OCI-LY7 (cell line): ENCODE measurements at regions not wholly inside any gene's neighbourhood (a gene's known extent, or its start where the extent isn't known, plus 50 kb on each side); places are given as distances from the start of the nearest gene placed in this dataset.

Experiments used
- BruUV-seq: library from RNA; stranded (reverse); fragments of 400-500 nt; replicated peaks from 2 replicates; lab custom pipeline; 2021; lab: Mats Ljungman, UMichigan
- CTCF ChIA-PET: fragments of 300-600 bp; sonication (Branson Sonifier 250); formaldehyde crosslinking; loops from one replicate; lab custom pipeline; 2022; ENCODE audit warnings: antibody characterized with exemption; ENCODE audit not compliant: unreplicated experiment; lab: Charles Lee
- POLR2A ChIA-PET: fragments of 300-600 bp; sonication (Branson Sonifier 250); formaldehyde crosslinking; loops from one replicate; lab custom pipeline; 2022; ENCODE audit warnings: antibody characterized with exemption; lab: Charles Lee
- DNase-seq: peaks from one replicate; pipeline ENCODE4 v3.0.0-alpha.2; 2015; ENCODE audit warnings: low spot score
- H2AFZ ChIP-seq: fragments of 200-600 bp; sonication (generic), shearing (Covaris generic); 2 replicates; pipeline ENCODE4 v1.6.1; 2014; ENCODE audit warnings: mild to moderate bottlenecking, antibody characterized with exemption, low read length, moderate library complexity
- H3K27ac ChIP-seq: fragments of 200-600 bp; sonication (generic); 2 replicates; pipeline ENCODE4 v1.5.1; 2014; ENCODE audit warnings: mixed run types, low read depth, mild to moderate bottlenecking, moderate library complexity, low read length, inconsistent platforms; ENCODE audit not compliant: poor library complexity, severe bottlenecking
- H3K36me3 ChIP-seq: fragments of 200-600 bp; sonication (generic); 2 replicates; pipeline ENCODE4 v1.6.1; 2014; ENCODE audit warnings: mild to moderate bottlenecking, antibody characterized with exemption, low read length, moderate library complexity, mixed read lengths; ENCODE audit not compliant: insufficient read depth
- H3K4me1 ChIP-seq: fragments of 200-600 bp; sonication (generic); 2 replicates; pipeline ENCODE4 v1.5.1; 2014; ENCODE audit warnings: mild to moderate bottlenecking, low read length; ENCODE audit not compliant: insufficient read depth, poor library complexity, severe bottlenecking
- H3K4me2 ChIP-seq: fragments of 200-600 bp; sonication (generic); 2 replicates; pipeline ENCODE4 v1.6.1; 2014; ENCODE audit warnings: mild to moderate bottlenecking, low read length
- H3K4me3 ChIP-seq: fragments of 200-600 bp; sonication (generic); 2 replicates; pipeline ENCODE4 v1.5.1; 2014; ENCODE audit warnings: mild to moderate bottlenecking, low read depth, low read length; ENCODE audit not compliant: poor library complexity, severe bottlenecking
- H3K79me2 ChIP-seq: fragments of 200-600 bp; sonication (generic); 2 replicates; pipeline ENCODE4 v1.6.1; 2016; ENCODE audit warnings: low read depth, mild to moderate bottlenecking, low read length, moderate library complexity, mixed read lengths; ENCODE audit not compliant: insufficient read depth
- H3K9me2 ChIP-seq: fragments of 200-600 bp; sonication (generic); 2 replicates; pipeline ENCODE4 v1.6.1; 2016; ENCODE audit warnings: mild to moderate bottlenecking, low read length, mixed read lengths; ENCODE audit not compliant: insufficient read depth
- H3K9me3 ChIP-seq: fragments of 200-600 bp; sonication (generic); 2 replicates; pipeline ENCODE4 v1.6.1; 2014; ENCODE audit warnings: mild to moderate bottlenecking, mixed run types, low read length, mixed read lengths
- H4K20me1 ChIP-seq: fragments of 200-600 bp; sonication (generic); 2 replicates; pipeline ENCODE4 v1.6.1; 2014; ENCODE audit warnings: mild to moderate bottlenecking, antibody characterized with exemption, low read length, moderate library complexity, mixed read lengths; ENCODE audit not compliant: insufficient read depth
- EZH2phosphoT487 ChIP-seq: fragments of 200-600 bp; sonication (generic); IDR thresholded peaks from 2 replicates; pipeline ENCODE4 v1.6.1; 2018; ENCODE audit warnings: low read depth, borderline replicate concordance, mild to moderate bottlenecking, mixed run types, antibody characterized with exemption, low read length, moderate library complexity, mixed read lengths
- intact Hi-C: fragments of 100-400 bp; cut with micrococcal nuclease; formaldehyde crosslinking; loops from one replicate; pipeline ENCODE4 v1.10.0; 2022; ENCODE audit not compliant: unreplicated experiment
- TF ChIP-seq, protein P1 (sequence below): fragments of 200-600 bp; sonication (generic); conservative IDR thresholded peaks from 2 replicates; pipeline ENCODE4 v1.5.1; 2014; ENCODE audit warnings: mild to moderate bottlenecking, antibody characterized with exemption, low read length, moderate library complexity, mixed read lengths

DNA sequence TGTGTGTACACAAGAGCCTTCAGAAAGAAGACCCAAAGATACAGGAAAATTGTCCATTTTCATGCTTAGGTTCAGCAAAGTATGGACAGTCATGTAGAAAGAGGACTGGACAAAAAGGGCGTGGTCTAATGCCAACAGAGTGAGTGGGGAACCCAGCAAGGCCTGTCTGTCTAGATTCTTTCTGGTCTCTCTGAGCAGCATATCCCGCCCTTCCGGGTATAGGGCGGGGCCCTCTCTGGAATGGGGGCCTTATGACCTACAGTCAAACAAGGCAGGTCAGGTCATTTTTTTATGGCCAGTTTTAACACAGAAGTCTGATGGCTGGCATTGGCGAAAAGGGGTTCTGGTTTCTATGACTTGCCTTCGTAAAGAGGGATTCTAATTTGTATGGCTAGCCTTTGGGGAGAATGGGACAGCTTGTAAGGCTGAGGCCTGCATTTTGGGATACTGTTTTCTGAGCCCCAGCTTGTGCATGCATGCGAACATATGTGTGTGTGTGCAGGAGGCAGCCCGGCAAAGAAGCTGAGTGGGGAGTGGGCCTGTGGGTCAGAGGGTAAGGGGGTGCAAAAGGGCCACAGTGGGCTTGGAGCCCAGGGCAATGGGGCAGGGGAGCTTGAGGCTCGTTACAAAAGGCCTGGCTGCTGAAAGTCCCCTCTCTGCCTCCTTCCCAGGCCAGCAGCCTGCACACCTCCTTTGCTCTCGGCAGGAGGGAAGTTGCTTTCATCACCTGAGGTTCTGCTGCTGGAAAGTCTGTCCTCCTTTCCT is 130.5 kb upstream of the B3GAT1 start:
- no peak overlapping the region for H3K4me2 ChIP-seq
- no peaks in the 10 kb centered on the region for H3K9me3 ChIP-seq
- no peaks in the 10 kb centered on the region for H3K79me2 ChIP-seq
- no peaks in the 10 kb centered on the region for H3K9me2 ChIP-seq
- DNase-seq: no peak
- ChIA-PET POLR2A (interaction anchor here (0.6 kb wide), 1 partner anchor 345 kb away, joined by 3 read pairs; no protein-coding TSS in a partner anchor), CTCF (no interaction called here)
- no peaks in the 10 kb centered on the region for H3K4me1 ChIP-seq
- TF ChIP-seq, protein P1, sequence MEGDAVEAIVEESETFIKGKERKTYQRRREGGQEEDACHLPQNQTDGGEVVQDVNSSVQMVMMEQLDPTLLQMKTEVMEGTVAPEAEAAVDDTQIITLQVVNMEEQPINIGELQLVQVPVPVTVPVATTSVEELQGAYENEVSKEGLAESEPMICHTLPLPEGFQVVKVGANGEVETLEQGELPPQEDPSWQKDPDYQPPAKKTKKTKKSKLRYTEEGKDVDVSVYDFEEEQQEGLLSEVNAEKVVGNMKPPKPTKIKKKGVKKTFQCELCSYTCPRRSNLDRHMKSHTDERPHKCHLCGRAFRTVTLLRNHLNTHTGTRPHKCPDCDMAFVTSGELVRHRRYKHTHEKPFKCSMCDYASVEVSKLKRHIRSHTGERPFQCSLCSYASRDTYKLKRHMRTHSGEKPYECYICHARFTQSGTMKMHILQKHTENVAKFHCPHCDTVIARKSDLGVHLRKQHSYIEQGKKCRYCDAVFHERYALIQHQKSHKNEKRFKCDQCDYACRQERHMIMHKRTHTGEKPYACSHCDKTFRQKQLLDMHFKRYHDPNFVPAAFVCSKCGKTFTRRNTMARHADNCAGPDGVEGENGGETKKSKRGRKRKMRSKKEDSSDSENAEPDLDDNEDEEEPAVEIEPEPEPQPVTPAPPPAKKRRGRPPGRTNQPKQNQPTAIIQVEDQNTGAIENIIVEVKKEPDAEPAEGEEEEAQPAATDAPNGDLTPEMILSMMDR: no peak
- no peak for TF ChIP-seq EZH2phosphoT487
- intact Hi-C loops: no loop called here
- no peaks in the 10 kb centered on the region for H3K36me3 ChIP-seq
- H3K4me3 ChIP-seq: no peak overlapping the region
- no peaks in the 10 kb centered on the region for H4K20me1 ChIP-seq
- no TSS peak for BruUV-seq
- H2AFZ ChIP-seq: no peak overlapping the region
- H3K27ac ChIP-seq: no peak overlapping the region

DNA sequence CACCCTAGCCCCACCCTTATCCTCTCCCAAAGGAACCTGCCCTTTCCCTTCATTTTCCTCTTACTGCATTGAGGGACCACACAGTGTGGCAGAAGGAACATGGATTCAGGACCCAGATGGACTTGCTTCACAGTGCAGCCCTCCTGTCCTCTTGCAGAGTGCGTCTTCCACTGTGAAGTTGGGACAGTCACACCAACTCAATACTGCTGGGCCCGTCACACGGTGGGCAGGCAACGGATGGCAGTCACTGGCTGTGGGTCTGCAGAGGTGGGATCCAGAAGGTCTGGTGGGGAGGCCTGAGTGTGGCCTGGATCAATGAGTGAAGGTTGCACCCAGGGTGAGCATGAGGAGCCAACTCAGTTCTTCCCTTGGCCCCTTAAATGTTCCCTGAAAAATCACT is 129.9 kb upstream of the B3GAT1 start:
- H3K36me3 ChIP-seq: no peaks in the 10 kb centered on the region
- H3K9me3 ChIP-seq: no peaks in the 10 kb centered on the region
- no peaks in the 10 kb centered on the region for H3K79me2 ChIP-seq
- no peaks in the 10 kb centered on the region for H3K9me2 ChIP-seq
- no peak overlapping the region for H2AFZ ChIP-seq
- CTCF ChIA-PET: no interaction called here
- no peaks in the 10 kb centered on the region for H3K4me1 ChIP-seq
- H4K20me1 ChIP-seq: no peaks in the 10 kb centered on the region
- no peak overlapping the region for H3K4me2 ChIP-seq
- POLR2A ChIA-PET: no interaction called here
- no TSS peak for BruUV-seq
- DNase-seq: no peak
- no peak overlapping the region for H3K4me3 ChIP-seq
- intact Hi-C loops: no loop called here
- TF ChIP-seq EZH2phosphoT487: no peak
- TF ChIP-seq, protein P1: no peak
- no peak overlapping the region for H3K27ac ChIP-seq

- no peaks in the 10 kb centered on the region for H3K4me1 ChIP-seq
- DNase-seq: no peak
- BruUV-seq: no TSS peak
- H4K20me1 ChIP-seq: no peaks in the 10 kb centered on the region
- ChIA-PET POLR2A (no interaction called here), CTCF (no interaction called here)
- no peaks in the 10 kb centered on the region for H3K9me3 ChIP-seq
- H3K4me3 ChIP-seq: no peak overlapping the region
- H3K4me2 ChIP-seq: no peak overlapping the region
- no peaks in the 10 kb centered on the region for H3K79me2 ChIP-seq
- no peaks in the 10 kb centered on the region for H3K9me2 ChIP-seq
- H2AFZ ChIP-seq: no peak overlapping the region
- no peak overlapping the region for H3K27ac ChIP-seq
- no peaks in the 10 kb centered on the region for H3K36me3 ChIP-seq
- TF ChIP-seq EZH2phosphoT487: no peak
- TF ChIP-seq, protein P1: no peak
- intact Hi-C loops: no loop called here
Measured at GRCh38 chr11:134541355-134541754, 129.3 kb upstream of the B3GAT1 start.
